NCI-H226 (cell line): ENCODE measurements at regions not wholly inside any gene's neighbourhood (a gene's known extent, or its start where the extent isn't known, plus 50 kb on each side); places are given as distances from the start of the nearest gene placed in this dataset.

Experiments
- DNase-seq: peaks from one replicate; pipeline ENCODE4 v3.0.0-alpha.2; 2015

- no peak for DNase-seq
Observed at GRCh38 chr1:70895531-70895930, 152.1 kb downstream of the PTGER3 start.

- no peak for DNase-seq
Observed at GRCh38 chr1:70896224-70896623, 151.4 kb downstream of the PTGER3 start.

GRCh38 chr1:70897273-70897672, 150.3 kb downstream of the PTGER3 start:
- DNase-seq: no peak

GRCh38 chr1:70899735-70900134, 147.9 kb downstream of the PTGER3 start:
- DNase-seq: no peak

- DNase-seq: no peak
Observed at GRCh38 chr1:70902211-70902610, 145.4 kb downstream of the PTGER3 start.

GRCh38 chr1:70906800-70907199, 140.8 kb downstream of the PTGER3 start:
- DNase-seq: no peak

GRCh38 chr1:70907563-70908310, 139.9 kb downstream of the PTGER3 start:
- DNase-seq: no peak

GRCh38 chr1:70909262-70909822, 138.3 kb downstream of the PTGER3 start:
- DNase-seq: no peak

GRCh38 chr1:70910013-70910412, 137.6 kb downstream of the PTGER3 start:
- DNase-seq: no peak

GRCh38 chr1:70911861-70912260, 135.8 kb downstream of the PTGER3 start:
- DNase-seq: no peak

- no peak for DNase-seq
Observed at GRCh38 chr1:70914224-70914623, 133.4 kb downstream of the PTGER3 start.

GRCh38 chr1:70915258-70916033, 132.2 kb downstream of the PTGER3 start:
- no peak for DNase-seq

GRCh38 chr1:70916034-70916427, 131.6 kb downstream of the PTGER3 start:
- no peak for DNase-seq

- no peak for DNase-seq
Observed at GRCh38 chr1:70919706-70920323, 127.8 kb downstream of the PTGER3 start.
